NT2/D1 (cell line): ENCODE measurements at regions not wholly inside any gene's neighbourhood (a gene's known extent, or its start where the extent isn't known, plus 50 kb on each side); places are given as distances from the start of the nearest gene placed in this dataset.

ENCODE experiments used
- YY1 ChIP-seq: IDR thresholded peaks from 2 replicates; pipeline ENCODE4 v1.6.1; 2011; ENCODE audit not compliant: insufficient read length, insufficient read depth
- ZNF274 ChIP-seq: IDR thresholded peaks from 2 replicates; pipeline ENCODE4 v1.6.1; 2011; ENCODE audit warnings: mild to moderate bottlenecking, low read depth, low read length

DNA sequence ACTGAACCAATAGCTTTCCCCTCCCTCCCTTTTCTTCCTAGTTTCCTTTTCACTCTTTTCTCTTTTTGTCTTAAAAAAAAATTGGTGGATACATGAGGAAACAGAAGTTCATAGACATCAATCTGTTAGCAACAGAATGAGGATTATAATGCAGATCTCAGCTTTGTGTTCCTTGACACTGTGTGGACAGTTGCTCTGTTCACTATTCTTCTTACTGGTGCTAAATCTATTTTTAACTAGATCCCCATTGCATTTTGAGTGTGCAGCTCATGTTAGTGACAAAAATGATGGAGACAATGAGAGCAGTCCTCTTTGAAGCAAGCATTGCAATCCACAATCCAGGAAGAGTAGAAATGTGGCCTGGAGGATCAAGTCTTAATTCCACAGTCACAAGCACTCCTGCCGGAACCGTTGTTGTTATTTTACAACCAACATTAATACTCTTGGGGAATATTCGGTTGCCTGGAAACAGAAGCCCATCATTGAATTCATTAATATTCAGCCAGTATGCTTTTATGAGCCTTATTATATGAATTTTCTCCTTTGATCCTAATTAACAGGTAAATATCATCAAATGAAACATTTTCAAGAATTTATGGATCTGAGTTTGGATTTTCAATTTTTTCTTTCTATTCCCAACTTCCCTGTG is 1016.8 kb downstream of the NTRK3 start:
- TF ChIP-seq YY1 = no peak
- no peak for TF ChIP-seq ZNF274
